SHP77 (cell line): ENCODE measurements at regions not wholly inside any gene's neighbourhood (a gene's known extent, or its start where the extent isn't known, plus 50 kb on each side); places are given as distances from the start of the nearest gene placed in this dataset.

Experiments
- DNase-seq, 2 experiments: peaks; one replicate each; lab custom pipeline; 2025; lab: John Stamatoyannopoulos, UW

GRCh38 chr6:51541847-51542246 lies 545.6 kb downstream of the PKHD1 start:
- no peak for DNase-seq

GRCh38 chr6:51542475-51542874 lies 544.9 kb downstream of the PKHD1 start:
- DNase-seq, result no peak

GRCh38 chr6:51550243-51550642 lies 537.2 kb downstream of the PKHD1 start:
- no peak for DNase-seq

- no peak for DNase-seq
Observed at GRCh38 chr6:51552435-51552834, 535.0 kb downstream of the PKHD1 start.

GRCh38 chr6:51553246-51554015 lies 534.0 kb downstream of the PKHD1 start:
- no peak for DNase-seq

GRCh38 chr6:51554029-51554428 lies 533.4 kb downstream of the PKHD1 start:
- no peak for DNase-seq

GRCh38 chr6:51559059-51559458 lies 528.4 kb downstream of the PKHD1 start:
- DNase-seq, result no peak

GRCh38 chr6:51562198-51562597 lies 525.2 kb downstream of the PKHD1 start:
- DNase-seq, result no peak
